H1 (cell line): ENCODE measurements at regions not wholly inside any gene's neighbourhood (a gene's known extent, or its start where the extent isn't known, plus 50 kb on each side); places are given as distances from the start of the nearest gene placed in this dataset.

Source experiments
- CEBPB ChIP-seq: IDR thresholded peaks from 2 replicates; pipeline ENCODE4 v1.6.1; 2012; ENCODE audit warnings: low read depth, low read length
- CTBP2 ChIP-seq: IDR thresholded peaks from 2 replicates; pipeline ENCODE4 v1.7.0; 2011; ENCODE audit warnings: borderline replicate concordance, mild to moderate bottlenecking, moderate library complexity, mixed read lengths, low read length; ENCODE audit not compliant: insufficient read depth, insufficient read length
- EZH2 ChIP-seq: fragments of 200-600 bp; sonication (generic); IDR thresholded peaks from 2 replicates; pipeline ENCODE4 v1.7.1; 2012; ENCODE audit warnings: low read depth, mild to moderate bottlenecking, moderate library complexity, low read length, inconsistent platforms; ENCODE audit not compliant: severe bottlenecking

- TF ChIP-seq EZH2 = no peak
- TF ChIP-seq CEBPB = no peak
- no peak for TF ChIP-seq CTBP2
These were observed 138.7 kb downstream of the ZNF365 start for GRCh38 chr10:62512732-62513475.
